SK-N-MC (cell line): ENCODE measurements at regions not wholly inside any gene's neighbourhood (a gene's known extent, or its start where the extent isn't known, plus 50 kb on each side); places are given as distances from the start of the nearest gene placed in this dataset.

ENCODE experiments used
- EZH2 ChIP-seq: fragments of 200-600 bp; sonication (generic); IDR thresholded peaks from one replicate; pipeline ENCODE4 v1.6.1; 2017; ENCODE audit warnings: antibody characterized with exemption
- POLR2AphosphoS5 ChIP-seq: IDR thresholded peaks from 2 replicates; pipeline ENCODE4 v1.6.1; 2012; ENCODE audit warnings: mild to moderate bottlenecking, low read depth, low read length, borderline replicate concordance

DNA sequence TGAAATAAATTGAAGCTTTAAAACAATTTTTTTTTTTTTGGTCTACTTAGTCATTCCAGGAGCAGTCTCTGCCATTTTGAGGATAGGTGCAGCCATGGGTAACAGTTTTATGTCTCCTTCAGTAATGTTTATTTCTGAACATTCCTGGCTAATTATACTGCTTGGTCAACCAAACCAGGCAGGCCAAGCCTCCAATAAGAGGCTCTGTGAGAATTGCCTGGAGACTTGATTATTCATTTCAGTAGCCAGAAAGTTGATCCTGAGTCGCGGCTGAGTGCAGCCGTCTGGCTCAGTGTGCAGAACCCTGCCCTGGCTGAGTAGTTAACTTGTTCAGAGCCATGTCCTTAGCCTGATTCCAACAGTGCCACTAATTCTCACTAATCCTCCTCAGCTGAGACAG, 364.0 kb upstream of the FAT3 start:
- TF ChIP-seq POLR2AphosphoS5: no peak
- TF ChIP-seq EZH2: no peak
